Dermis blood vessel endothelial cell (primary cell): ENCODE measurements at regions not wholly inside any gene's neighbourhood (a gene's known extent, or its start where the extent isn't known, plus 50 kb on each side); places are given as distances from the start of the nearest gene placed in this dataset.
"Not testable (repeated sequence)": the region's sequence is repeated elsewhere in the genome, so short reads cannot be mapped to it uniquely, and the experiment has no call there.

Experiments
- DNase-seq: peaks from one replicate; pipeline ENCODE4 v3.0.0; 2010

DNA sequence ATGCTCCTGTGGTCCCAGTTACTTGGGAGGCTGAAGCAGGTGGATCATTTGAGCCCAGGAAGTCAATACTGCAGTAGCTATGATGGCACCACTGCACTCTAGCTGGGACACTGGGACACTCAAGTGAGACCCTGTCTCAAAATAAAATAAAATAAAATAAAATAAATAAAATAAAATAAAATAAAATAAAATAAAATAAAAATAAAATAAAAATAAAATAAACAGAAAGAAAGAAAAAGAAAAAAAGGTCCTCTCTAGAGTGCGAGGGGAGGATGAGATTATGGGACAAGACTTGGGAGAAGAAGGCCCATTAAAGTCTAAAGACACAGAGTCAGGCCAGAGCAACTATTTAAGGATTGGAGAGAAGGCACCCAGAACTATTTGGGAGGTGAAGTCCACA lies 172.5 kb downstream of the IER5 start:
- DNase-seq: no peak

DNA sequence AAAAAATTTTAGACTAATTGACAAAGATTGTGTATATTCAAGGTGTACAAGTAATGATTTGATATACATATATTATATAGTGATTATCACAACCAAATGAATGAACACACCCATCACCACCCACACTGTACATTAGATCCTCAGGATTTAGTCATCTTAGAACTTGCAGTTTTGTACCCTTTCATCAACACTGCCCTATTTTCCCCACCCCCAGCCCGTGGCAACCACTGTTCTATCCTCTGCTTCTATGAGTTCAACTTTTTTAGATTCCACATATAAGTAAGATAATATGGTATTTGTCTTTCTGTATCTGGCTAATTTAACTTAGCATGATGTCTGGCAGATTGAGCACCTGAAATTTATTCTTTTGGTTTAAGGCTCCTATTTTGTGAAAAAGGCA lies 173.6 kb downstream of the IER5 start:
- no peak for DNase-seq

DNA sequence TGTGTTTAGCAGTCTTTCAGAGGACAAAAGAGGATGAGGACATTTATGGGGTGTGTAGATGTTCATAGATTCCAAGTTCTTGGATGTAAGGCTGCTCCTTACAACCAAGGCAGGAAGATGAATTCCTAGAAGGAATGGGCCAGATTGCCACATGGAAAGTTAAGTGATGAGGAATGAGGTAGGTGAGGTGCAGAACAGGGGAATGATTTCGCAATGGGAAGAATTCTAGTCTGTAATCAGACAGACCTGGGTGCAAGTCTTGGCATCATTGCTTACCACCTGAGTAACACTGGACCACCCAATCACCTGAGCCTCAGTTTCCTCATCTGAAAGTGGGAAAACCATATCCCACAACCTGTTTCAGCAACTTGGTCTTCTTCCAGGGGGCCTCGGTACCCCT lies 174.9 kb downstream of the IER5 start:
- no peak for DNase-seq

DNA sequence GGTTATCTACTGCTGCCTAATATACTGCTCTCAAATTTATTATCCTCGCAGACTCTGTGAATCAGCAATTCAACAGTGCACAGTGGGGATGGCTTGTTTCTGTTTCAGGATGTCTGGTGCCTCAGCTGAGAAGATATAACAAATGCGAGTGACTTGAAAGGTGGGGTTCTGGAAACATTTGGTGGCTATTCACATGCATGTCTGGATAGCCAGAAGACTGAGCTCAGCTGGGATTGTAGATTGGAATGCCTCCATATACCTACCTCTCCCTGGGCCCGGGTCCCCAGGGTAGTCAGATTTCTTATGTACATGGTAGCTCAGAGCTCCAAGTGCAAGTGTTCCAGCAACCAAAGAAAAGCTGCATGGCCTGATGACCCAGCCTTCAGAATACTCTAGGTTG lies 176.3 kb downstream of the IER5 start:
- no peak for DNase-seq

DNA sequence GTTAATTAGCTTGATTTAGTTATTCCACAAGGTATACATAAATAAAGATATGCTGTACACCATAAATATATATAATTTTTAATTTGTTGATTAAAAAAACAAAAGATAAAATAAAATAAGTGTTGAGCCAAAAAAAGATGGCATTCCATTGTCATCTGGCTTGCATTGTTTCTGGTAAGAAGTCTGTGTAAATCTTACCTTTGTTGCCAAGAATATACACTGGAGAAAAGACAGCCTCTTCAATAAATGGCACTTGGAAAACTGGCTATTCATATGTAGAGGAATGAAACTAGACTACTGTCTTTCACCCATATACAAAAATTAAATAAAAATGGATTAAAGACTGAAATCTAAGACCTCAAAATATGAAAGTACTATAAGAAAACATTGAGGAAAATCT lies 196.5 kb downstream of the IER5 start:
- DNase-seq: no peak

DNA sequence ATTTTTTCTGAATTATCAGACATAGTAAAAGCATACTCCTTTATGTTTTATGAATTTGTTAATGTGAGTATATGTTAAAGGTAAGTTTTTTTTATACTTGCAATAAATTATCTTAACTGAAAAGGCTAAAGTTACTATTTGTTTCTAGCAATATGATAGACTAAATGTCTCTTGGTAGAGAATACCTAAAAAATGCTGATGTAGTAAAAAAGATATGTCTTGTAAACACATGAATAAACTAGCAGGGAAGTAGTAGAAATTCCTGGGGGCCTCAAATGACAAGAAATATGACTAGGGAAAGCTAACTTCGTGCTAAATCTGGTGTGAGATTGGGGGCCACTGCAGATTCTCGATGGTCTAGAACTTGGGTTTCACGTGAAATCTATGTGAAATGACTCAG lies 188.1 kb upstream of the CACNA1E start:
- no peak for DNase-seq

DNA sequence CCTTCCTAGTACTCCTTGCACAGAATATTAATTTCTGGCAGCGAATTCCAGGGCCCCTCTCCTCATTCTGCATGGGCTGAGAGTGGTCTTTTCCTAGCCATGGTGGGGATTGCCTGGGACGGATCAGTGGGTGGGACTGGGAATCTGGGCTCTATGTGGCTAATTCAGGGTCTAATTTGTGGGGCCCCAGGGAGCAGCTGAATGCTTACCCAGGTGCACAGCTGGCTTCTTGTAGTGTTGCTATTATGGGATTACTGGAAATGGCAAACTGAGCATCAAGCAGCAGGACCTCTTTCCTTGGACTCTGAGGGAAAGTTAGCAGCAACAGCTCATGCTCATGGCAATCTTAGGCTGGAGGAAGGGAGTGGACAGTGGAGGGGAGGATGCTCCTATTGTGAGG lies 187.1 kb upstream of the CACNA1E start:
- no peak for DNase-seq

DNA sequence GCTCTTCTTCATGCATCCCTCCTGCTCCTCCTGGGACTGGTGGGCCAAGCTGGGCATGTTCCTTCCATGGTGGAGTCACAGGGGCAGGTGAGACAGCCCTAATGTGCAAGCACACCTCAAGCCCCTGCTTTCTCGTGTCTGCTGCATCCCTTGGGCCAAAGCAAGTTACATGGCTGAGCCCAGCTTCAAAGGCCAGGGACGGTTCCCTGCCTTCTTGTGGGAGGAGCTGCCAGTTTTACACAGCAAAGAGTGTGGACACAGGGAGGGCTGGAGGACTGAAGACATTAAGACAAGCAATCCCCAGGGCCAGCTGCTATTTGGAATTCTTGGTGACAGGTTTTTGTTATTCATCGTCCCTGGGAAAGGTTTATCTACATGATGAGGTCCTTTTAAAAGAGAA lies 175.2 kb upstream of the CACNA1E start:
- no peak for DNase-seq

DNA sequence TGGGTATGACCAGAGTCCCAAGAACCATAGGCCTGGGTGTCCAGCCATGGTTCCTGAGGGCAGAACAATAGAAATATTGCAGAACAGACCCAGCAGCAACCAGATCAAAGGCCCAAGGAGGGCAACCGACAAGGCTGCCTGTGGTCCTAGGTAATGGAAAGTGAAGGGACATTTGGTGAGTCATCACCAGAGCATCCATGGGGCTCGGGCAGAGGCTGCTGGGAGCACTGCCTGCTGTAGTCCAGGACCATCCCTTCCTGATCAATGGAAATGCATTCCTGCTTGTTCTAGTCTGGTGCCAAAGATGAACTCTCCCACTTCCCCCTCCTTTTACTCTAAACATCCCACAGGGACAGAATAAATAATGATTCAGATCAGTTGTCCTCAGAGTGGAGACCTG lies 172.8 kb upstream of the CACNA1E start:
- DNase-seq: no peak

DNA sequence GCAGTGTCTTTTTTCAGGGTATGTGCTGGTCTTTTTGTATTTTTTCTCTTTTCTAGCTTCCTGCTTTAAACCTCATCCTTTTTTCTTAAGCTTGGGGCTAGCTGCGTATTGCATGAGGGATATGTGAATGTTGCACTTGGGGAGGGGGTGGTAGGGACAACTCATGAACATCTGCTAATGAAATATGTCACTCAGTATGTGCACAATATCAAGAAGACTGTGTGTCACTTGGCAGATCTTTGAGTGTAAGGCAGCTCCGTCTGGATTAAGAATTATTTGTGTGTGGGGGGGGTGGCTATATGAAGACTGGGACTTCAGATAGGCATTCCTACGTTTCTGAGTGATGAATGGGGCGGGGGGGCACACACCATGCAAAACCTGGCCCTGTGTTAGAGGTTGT lies 170.4 kb upstream of the CACNA1E start:
- no peak for DNase-seq

DNA sequence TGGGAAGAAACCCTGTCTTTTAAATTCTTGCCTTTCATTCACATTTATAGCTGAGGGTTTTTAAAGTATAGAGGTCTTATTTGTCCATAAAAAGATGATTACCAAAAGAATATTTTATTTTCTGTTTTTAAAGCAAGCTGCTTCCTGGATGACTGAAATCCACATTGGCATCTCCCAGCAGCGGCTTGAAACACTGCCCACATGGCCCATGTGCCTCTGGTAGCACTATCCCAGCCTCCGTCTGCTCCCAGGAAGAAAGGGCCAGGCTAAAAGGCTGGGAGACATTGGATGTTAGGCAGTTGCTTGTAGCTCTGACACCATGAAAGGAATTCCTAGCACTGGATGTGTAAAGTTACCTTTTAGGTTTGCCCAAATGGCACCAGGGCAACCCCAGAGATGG lies 169.9 kb upstream of the CACNA1E start:
- DNase-seq: no peak

DNA sequence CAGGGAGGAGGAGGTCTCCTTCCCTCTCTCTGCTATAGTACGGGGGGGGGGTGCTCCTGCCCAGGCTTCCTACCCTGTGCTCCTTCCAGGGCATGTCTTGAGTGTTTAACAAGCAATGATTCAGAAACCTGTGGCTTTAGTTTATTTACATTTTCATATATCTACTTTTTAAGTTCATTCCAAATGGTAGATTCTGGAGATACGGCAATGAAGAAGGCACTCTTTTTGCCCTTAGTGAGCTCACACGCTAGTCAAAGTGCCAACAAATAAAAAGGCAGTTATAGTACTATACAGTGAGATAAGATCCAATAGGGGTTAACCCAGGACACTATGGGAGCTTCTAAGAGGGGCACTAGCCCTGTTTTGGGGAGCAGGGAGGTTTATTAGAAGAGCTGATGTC lies 169.3 kb upstream of the CACNA1E start:
- DNase-seq: no peak

DNA sequence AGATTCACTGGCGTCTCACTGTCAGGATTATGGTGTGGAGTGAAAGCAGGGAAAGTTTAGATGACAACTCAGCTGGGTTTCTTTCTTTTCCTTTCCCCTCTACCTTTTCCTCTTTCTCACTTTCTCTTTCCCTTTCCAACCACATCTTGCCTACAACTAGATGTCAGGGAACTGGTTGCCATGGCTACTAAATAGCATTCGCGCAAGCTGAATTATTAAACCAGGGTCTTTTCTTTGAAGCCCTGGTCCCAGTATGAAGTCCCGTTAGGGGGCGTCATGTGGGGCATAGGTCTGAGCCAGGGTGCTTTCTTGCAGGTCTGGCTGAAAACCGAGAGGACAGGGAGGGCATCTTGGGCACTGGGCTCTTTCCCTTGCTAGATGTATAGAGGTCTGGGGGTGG lies 168.4 kb upstream of the CACNA1E start:
- DNase-seq: no peak

DNA sequence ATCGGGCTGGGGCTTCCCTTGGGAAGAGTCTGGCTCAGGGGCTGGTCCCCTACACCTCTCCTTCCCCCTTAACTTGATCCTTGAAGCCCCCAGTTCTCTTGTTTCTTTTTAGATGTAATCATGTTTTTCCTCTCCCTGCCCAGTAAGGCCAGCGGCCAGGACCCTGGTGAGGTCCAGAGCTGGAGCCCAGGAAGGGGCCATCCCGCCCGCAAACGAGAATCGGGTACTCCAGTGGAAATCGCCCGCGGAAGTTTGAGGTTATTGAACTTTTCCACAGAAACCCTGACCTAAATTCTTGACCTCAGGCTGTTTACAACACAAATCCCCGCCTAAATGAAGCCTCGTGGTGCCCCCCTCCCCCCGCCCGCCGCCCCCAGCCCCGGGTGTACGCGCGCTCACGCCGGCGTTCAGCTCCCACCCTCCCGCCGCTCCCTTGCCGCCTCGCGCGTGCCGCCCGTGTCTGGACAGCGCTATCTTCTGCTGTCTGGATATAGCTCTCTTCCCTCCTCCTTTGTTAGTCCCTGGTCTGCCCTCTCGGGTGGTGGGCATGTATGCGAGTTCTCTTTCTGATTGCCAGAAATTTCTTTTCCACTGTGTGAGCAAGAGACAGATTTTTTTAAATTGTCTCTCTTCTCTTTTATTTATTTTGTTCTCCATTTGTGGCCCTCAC lies 165.9 kb upstream of the CACNA1E start:
- no peak for DNase-seq

DNA sequence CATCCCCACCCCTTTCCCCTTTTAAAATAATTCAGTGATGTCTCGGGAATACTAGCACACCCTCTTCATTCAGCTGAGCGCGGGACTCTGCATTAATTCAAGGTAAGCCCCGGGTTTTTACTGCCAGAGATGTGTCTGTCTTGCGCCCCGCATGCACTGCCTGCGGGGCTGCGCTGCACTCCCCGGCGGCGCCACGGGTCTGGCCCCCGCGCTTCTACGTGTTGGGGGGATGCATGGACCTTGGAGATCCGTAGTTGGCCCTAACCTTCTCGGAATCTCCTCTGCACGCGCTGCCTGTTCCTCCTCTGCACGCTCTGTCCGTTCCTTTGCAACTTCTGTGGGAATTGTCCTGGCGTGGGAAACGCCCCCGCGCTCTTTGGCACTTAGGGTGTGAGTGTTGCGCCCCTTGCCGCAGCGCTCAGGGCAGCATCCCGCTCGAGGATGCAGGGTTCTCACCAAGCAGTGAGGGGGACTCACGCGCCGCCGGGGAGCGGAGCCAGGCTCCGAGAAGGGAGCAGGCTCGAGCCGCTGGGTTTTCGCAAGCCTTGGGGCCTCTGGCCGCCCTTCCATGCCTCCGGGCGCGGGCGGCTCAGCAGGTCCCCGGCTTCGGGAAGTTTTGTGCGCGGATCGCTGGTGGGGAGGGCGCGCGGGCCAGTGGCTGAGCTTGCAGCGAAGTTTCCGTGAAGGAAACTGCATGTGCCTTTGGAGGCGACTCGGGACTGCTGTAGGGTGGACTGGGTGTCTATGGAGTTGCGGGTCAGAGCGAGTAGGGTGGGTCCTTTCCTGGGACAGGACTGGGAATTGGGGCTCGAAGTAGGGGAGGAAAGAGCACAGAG lies 165.1 kb upstream of the CACNA1E start:
- no peak for DNase-seq

DNA sequence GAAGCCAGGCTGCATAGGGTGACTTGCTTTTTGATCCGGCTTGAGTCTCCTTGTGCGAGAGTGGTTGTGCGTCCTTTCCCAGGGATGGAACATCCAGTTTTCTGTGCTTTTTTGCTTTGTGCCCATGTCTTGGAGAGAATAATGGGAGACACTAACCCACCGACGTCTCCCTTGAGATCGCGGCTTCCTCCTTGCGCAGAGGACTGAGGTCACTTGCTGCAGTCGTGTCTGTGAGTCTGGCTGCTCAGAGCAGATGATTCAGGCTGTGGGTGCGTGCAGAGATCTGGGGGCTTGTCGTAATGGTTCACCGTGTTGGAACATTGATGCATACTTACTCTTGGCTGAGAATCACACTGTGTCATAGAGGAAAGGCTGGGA lies 164.5 kb upstream of the CACNA1E start:
- DNase-seq: no peak

DNA sequence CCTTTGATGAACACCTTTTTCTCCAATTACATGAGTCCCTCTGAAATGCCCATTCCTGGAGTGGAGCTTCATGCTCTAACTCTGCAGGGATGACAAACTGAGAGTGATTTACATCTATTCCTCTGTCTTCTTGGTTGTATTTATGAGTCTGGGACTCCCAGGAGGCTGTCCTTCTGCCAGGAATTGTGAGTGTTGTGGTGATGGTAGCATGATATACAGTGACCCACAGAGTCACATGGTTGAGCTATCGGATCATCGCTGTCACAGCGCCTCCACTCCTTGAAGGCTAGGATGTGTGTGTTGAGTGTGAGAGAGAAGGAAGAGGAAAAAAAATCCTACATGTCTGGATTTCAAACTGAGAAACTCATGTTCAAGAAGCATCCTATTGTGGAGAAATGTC lies 163.4 kb upstream of the CACNA1E start:
- no peak for DNase-seq

DNA sequence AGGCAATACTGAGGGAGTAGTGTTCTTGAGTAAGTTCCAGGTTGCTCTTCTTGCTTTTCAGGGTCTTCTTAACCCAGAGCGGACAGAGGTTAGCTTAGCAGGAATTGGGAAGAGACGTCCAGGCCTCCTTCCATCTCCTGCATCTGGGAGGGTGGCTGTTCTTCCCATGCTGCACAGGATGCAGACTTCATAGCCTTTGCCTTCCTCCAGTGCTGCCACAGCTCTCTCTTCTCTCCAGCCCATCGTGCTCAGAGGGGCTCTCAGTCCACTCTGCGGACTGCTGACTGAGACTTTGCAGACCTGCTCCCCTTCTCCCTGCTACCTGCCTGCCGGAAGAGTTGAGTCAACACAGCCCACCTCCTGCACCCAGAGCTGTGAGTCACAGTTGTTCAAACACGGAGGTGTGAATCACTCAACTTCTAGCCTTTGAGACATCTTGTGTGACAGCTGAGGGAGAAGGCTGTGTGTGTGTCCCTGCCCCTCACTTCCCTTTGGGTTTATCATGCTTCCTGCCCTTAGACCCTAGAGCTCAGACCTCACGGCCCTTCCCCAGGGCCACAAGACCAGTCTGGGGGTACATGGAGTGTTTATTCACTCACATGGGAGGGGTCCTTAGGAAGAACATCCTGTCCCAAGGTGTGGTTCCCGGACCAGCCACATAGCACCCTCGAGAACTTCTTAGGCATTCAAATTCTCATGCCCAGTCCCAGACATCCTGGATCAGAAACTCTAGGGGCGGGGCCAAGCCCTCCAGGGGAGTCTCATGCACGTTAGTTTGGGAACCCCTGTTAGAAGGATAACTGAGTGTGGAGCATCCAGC lies 158.3 kb upstream of the CACNA1E start:
- DNase-seq: no peak

DNA sequence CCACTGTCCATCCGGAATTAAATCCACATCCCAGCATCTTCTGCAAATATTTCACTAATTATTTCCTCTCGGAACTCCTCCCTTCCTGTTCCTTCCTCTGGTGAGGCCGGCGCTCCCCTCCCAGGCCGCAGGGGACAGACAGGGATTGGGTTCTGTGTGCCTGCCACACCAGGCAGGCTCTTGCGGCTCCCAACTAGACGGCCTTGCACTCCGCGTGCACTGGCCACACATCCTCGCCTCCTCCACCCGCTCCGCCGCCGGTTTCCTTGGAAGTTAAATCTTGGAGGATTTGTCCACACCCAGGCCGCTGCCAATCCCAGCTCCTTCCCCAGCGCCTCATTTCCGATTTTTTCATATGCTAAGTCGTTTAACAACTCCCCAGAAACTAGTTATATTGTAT lies 157.6 kb upstream of the CACNA1E start:
- not testable (repeated sequence) for DNase-seq

DNA sequence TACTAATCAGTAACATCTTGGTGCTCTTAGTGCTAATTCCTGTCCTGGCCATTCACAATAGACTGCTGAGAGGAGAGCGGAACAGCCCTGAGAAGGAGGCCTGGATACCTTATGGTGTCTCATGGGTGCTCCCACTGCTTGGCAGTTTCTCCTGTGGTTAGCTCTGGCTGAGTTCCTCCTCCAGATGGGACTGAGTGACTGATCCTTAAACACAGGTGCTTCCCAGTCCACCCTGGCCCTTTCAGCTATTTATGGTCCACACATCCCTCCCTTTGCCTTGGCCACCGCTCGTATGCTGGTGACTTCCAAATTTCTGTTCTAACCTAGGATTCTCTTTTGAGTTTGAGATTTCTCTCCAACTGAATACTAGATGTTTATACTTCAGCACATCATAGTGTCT lies 157.0 kb upstream of the CACNA1E start:
- no peak for DNase-seq

DNA sequence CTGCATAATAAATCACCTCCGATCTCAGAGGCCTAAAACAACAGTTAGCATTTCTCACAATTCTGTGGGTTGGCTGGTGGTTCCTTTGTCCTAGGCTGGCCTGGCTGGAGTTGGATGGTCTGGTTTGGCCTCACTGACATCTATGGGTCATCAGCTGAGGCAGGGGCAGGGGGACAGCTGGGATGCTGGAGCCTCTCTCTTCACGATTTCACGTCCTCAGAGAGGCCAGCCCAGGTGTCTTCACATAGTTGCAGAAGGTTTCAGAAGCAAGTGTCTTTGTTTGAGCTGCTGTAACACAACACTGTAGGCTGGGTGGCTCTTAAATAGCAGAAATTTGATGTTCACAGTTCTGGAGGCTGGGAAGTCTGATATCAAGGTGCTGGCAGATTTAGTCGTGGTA lies 155.5 kb upstream of the CACNA1E start:
- DNase-seq: no peak

DNA sequence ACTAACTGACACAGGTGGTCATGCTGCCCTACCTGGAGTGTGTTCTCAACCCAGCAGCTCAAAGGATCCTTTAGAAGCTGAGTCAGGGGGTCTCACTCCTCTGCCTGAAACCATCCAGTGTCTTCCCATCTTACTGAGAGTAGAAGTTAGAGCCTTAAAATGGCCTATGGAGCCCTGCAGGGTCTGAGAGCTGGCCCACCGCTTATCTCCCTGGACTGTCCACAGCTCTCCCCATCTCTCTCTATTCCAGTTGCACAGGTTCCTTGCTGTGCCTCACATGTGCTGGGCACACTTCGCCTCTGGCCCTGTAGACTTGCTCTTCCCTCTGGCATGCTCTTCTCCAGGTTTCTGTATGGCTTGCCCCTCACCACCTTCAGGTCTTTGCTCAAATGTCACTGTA lies 148.6 kb upstream of the CACNA1E start:
- DNase-seq: no peak

DNA sequence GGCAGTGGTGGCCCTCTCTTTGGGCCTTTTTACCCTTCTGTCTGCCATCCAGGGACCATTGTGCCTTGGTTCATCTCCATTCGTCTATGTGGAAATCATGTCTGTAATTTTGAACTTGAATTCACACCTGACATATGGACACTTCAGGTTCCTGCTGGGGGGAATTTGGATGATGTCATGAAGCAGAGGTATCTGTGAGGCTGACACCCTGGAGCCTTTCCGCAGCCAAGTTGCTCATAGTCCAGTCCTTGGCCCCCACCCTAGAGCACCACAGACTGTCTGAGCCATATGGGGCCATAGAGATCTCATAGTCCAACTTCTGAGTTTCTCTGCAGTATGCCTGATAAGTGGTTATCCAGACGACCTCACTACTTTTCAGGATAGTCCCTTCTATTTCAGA lies 147.7 kb upstream of the CACNA1E start:
- no peak for DNase-seq
